ENCODE measurements at regions not wholly inside any gene's neighbourhood (a gene's known extent, or its start where the extent isn't known, plus 50 kb on each side); places are given as distances from the start of the nearest gene placed in this dataset.
"Not testable (repeated sequence)": the region's sequence is repeated elsewhere in the genome, so short reads cannot be mapped to it uniquely, and the experiment has no call there.

DNA sequence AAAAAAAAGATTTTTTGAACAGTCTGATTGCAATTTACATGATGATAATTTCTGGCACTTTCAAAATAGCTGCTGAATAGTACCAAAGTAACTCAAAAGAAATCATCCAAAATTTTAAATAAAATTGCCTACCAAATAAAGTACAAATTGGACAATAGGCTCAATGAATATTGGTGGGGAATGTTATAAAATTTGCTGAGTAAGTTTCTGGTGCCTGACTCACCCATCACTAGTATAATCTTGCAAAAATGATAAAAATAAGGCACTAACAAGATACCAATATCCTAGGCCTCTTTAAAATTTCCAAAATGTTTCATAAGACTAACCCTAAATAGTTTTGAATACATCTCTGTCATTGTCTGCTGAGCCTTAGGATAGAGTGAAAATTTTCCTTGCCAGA is 145.3 kb upstream of the LRFN5 start:
- TF ChIP-seq, protein P1, sequence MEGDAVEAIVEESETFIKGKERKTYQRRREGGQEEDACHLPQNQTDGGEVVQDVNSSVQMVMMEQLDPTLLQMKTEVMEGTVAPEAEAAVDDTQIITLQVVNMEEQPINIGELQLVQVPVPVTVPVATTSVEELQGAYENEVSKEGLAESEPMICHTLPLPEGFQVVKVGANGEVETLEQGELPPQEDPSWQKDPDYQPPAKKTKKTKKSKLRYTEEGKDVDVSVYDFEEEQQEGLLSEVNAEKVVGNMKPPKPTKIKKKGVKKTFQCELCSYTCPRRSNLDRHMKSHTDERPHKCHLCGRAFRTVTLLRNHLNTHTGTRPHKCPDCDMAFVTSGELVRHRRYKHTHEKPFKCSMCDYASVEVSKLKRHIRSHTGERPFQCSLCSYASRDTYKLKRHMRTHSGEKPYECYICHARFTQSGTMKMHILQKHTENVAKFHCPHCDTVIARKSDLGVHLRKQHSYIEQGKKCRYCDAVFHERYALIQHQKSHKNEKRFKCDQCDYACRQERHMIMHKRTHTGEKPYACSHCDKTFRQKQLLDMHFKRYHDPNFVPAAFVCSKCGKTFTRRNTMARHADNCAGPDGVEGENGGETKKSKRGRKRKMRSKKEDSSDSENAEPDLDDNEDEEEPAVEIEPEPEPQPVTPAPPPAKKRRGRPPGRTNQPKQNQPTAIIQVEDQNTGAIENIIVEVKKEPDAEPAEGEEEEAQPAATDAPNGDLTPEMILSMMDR (conservative IDR thresholded peaks at IDR 0.05) = no peak
- H3K27ac ChIP-seq = no peak overlapping the region

DNA sequence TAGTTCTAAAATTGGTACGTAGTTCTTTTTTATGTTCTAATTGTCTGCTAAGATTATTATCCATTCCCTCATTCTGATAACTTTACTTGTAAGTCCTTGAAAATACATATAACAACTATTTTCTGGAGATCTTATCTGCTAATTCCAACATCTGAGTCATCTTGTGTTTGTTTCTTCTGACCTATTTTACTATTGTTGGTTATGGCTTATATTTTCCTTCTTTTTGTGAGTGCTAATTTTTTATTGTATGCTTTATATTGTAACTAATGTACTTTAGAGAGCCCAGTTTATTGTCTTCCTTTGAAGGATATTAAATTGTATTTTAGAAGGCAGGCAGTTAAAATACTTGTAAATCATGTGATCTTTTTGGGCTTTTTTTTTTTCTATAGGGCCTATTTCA is 149.3 kb upstream of the LRFN5 start:
- no peak overlapping the region for H3K27ac ChIP-seq
- TF ChIP-seq, protein P1 (conservative IDR thresholded peaks at IDR 0.05) = no peak

DNA sequence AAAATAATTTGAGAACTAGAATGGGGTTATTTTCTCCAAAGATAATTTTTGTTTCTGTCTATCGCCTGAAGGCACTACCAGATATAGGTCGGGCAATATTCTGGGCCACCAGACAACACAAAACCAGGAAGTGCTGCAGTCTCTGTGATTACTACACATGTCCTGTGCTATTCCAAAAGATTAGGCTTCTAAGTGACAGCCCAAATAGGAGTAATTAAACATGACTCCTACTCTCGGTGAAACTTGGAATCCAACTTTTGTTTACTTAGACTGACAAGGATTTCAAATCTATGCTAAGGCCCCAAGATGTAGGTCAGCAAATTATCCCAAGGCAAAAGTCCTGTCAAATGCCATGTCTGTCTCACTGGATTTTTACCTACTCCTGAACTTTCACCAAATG is 157.6 kb upstream of the LRFN5 start:
- H3K27ac ChIP-seq = no peak overlapping the region
- TF ChIP-seq, protein P1 (conservative IDR thresholded peaks at IDR 0.05) = no peak

DNA sequence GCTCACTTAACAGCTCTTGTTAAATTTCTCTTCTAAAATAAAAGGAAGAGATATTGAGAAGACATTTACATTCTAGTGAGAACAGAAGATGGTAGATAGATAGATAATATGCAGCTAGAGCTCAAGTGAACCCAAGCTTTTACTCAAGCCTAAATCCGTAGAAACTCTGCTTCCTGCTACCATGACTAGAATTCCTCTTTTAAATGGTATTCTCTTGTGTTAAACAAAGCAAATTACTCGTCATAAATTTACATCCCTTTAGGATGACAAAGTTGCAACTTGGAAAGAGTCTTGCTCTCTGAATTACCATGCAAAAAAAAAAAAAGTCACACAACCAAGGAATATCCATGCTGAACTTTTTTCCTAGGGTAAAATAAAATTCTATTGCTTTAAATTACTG is 160.7 kb upstream of the LRFN5 start:
- no peak overlapping the region for H3K27ac ChIP-seq
- TF ChIP-seq, protein P1 (conservative IDR thresholded peaks at IDR 0.05) = no peak

DNA sequence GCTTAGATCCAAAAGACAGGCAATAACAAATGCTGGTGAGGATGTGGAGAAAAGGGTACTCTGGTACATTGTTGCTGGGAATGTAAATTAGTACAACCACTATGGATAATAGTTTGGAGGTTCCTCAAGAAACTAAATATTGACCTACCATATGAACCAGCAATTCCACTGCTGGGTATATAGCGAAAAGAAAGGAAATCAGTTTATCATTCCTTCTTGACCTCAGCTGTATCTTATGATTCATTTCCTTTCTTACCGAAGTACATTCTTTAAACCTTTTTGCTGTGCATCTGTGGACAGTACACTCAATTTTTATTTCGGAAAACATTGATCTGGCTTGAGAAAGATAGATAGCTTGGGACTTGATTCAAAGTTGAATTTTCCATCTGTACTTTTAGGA is 183.2 kb upstream of the LRFN5 start:
- TF ChIP-seq, protein P1 (conservative IDR thresholded peaks at IDR 0.05) = no peak
- H3K27ac ChIP-seq = no peak overlapping the region

DNA sequence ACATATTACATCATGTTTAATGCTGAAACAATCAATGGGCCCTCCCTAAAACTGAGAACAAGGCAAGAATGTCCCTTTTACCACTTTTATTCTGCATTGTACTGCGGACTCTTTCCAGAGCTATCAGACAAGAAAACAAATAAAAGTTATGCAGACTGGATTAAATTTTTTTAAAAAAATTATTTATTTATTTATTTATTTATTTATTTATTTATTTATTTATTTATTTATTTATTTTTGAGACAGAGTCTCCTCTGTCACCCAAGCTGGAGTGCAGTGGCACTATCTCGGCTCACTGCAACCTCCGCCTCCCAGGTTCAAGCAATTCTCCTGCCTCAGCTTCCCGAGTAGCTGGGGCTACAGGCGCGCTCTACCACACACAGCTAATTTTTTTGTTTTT is 185.4 kb upstream of the LRFN5 start:
- not testable (repeated sequence) for H3K27ac ChIP-seq

DNA sequence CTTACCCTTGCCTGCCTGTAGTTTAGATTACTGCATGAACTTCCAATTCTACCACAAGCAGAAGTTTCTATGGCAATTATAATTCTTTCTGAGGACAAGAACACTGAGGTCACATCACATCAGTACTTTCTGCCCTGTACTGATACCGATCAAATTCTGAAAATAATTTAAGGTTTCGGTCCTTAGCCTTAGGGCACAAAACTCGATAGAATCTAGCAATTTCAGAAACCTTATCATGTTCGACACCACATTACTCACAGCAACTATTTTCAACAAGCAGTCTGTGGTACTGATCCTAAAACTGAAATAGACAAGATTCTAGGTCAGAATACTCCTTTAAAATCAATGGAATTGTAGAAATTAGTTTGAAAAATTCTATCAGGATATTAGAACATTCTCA is 187.0 kb upstream of the LRFN5 start:
- no peak overlapping the region for H3K27ac ChIP-seq
- TF ChIP-seq, protein P1 (conservative IDR thresholded peaks at IDR 0.05) = no peak

DNA sequence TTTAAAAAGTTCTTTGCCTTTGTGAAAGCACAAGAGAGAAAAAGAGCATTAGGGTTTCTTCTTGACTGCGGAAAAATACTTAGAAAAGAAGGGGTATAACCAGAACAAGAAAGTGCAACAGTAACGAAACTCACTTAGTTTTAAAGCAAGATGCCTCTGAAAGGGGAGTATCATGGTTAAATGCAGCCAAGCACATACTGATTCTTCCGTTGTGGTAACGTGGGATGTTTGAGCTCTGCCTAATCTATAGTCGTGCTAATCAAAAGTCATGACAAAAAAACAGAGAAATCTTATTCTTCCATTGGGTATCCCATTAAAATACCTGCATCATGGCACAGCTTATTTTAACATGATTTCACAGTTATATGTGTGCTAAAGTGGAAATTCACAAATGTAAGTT is 187.8 kb upstream of the LRFN5 start:
- TF ChIP-seq, protein P1 (conservative IDR thresholded peaks at IDR 0.05) = no peak
- no peak overlapping the region for H3K27ac ChIP-seq

All from VCaP (cell line).